ENCODE measurements at regions not wholly inside any gene's neighbourhood (a gene's known extent, or its start where the extent isn't known, plus 50 kb on each side); places are given as distances from the start of the nearest gene placed in this dataset.
"Not testable (repeated sequence)": the region's sequence is repeated elsewhere in the genome, so short reads cannot be mapped to it uniquely, and the experiment has no call there.

DNA sequence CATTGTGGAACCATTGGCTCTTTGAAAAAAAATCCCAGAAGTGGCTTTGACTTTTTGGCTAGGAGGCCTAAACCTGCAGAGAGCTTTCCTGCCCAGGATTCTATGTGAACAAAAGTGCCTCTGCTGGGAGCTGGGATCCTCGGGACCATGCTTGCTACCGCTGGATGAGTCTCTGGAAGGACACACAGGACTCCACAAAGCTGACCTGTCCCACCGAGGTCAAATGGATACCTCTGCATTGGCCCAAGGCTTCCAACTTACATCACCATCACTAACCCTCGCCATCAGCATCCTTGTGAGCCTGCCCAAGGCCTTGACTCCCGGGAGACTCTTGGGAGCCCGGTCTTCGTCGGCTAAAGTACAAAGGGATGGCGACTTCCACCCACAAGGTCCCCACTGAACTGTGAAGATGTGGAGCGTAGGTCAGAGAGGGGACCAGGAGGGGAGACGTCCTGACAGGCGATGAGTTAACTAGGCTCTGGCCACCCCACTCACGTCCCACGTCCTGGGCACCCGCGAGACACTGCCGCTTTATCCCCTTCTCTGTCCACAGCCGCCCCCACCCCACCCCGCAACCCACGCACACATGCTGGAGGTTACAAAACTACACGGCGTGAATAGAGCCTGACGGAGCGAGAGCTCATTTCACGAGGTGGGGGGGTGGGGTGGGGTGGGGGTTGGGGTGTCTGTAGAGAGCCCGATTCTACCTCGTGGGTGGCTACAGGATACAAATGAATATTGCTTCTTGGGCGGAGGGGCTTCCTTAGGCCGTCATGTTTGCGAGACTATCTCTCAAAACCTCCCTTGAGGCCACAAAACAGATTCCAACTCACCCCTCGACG is 3906.8 kb upstream of the OR11H1 start:
- H3K4me1 ChIP-seq (ENCODE audit: control insufficient read depth in 1 of 2, extremely low read depth in 1 of 2, insufficient read depth in 2 of 2, low read length in 2 of 2); H3K27me3 ChIP-seq (replicated peaks in 1 of 2; ENCODE audit: control insufficient read depth in 2 of 2, extremely low read depth in 1 of 2, insufficient read depth in 2 of 2, low read length in 1 of 2); H3K36me3 ChIP-seq (ENCODE audit: control insufficient read depth in 2 of 2, extremely low read depth in 1 of 2, insufficient read depth in 1 of 2, low read length in 1 of 2); H3K4me3 Mint-ChIP-seq; H3K4me3 ChIP-seq (ENCODE audit: control insufficient read depth in 1 of 2, extremely low read depth in 1 of 2, low read length in 1 of 2); H3K9me3 ChIP-seq; POLR2A ChIA-PET; H3K27ac ChIP-seq (ENCODE audit: low read length); H3K36me3 Mint-ChIP-seq; H3K4me1 Mint-ChIP-seq; ATAC-seq (replicated peaks in 1 of 4); DNase-seq; H3K27me3 Mint-ChIP-seq; CTCF ChIA-PET; H3K27ac Mint-ChIP-seq: not testable (repeated sequence)
- 81% methylated on average over 17 of the region's 32 CpGs for WGBS (ENCODE audit: insufficient coverage)
- H3K9me3 Mint-ChIP-seq: peaks cover 45 to 58% (median 55%) of the 10 kb centered on the region in 3 donors

DNA sequence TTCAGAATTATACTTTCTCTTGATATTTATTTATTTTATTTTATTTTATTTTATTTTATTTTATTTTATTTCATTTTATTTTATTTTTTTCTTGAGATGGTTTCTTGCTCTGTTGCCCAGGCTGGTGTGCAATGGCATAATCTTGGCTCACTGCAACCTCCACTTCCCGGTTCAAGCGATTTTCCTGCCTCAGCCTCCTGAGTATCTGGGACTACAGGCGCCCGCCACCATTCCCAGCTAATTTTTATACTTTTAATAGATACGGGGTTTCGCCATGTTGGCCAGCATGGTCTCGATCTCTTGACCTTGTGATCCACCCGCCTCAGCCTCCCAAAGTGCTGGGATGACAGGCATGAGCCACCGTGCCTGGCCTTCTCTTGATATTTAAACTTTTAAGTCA is 3905.2 kb upstream of the OR11H1 start:
- H3K4me3 ChIP-seq (ENCODE audit: control insufficient read depth in 1 of 2, extremely low read depth in 1 of 2, low read length in 1 of 2); H3K27me3 Mint-ChIP-seq; H3K27ac ChIP-seq (ENCODE audit: low read length); H3K4me1 ChIP-seq (ENCODE audit: control insufficient read depth in 1 of 2, extremely low read depth in 1 of 2, insufficient read depth in 2 of 2, low read length in 2 of 2); DNase-seq; H3K36me3 ChIP-seq (ENCODE audit: control insufficient read depth in 2 of 2, extremely low read depth in 1 of 2, insufficient read depth in 1 of 2, low read length in 1 of 2); H3K36me3 Mint-ChIP-seq; POLR2A ChIA-PET; ATAC-seq (replicated peaks in 1 of 4); H3K27ac Mint-ChIP-seq; CTCF ChIA-PET; H3K27me3 ChIP-seq (replicated peaks in 1 of 2; ENCODE audit: control insufficient read depth in 2 of 2, extremely low read depth in 1 of 2, insufficient read depth in 2 of 2, low read length in 1 of 2); H3K4me1 Mint-ChIP-seq; H3K4me3 Mint-ChIP-seq; H3K9me3 ChIP-seq: not testable (repeated sequence)
- peaks cover 34 to 48% (median 48%) of the 10 kb centered on the region in 3 donors for H3K9me3 Mint-ChIP-seq
- 90% methylated on average over 8 of the region's 9 CpGs for WGBS (ENCODE audit: insufficient coverage)

DNA sequence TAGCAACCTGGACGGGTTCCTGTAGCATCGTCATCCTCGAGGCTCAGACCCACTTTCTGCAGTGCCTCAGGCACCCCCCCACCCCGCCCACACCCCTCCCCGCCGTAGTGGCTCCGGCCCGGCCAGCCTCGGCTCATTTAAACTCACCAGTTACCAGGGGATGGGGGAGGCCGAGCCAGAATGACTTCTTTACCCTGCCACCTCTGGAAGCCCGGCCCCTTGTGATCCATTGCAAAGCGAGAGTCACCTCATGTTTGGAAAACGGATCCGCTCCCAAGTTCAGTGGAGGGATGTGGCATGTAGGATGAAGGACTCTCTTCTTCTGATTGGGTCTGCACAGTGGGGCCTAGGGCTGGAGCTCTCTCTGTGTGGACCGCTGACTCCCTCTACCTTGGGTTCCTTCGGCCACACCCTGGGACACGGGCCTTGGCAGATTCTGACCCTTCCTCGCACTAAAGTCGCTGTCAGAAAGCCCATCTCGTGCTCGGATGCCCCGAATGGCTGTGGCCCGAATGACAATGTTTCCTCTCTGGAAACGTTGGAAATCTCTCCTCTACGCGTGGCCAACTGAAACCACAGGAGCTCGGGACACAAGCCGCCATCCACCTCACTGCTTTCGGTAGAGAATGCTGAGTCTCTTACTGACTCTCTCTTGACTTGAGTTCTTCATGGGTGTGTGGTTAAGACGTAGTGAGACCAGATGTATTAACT is 3902.1 kb upstream of the OR11H1 start:
- H3K27ac ChIP-seq (ENCODE audit: low read length); H3K27ac Mint-ChIP-seq; CTCF ChIA-PET; POLR2A ChIA-PET; H3K4me1 ChIP-seq (ENCODE audit: control insufficient read depth in 1 of 2, extremely low read depth in 1 of 2, insufficient read depth in 2 of 2, low read length in 2 of 2); DNase-seq; H3K36me3 ChIP-seq (ENCODE audit: control insufficient read depth in 2 of 2, extremely low read depth in 1 of 2, insufficient read depth in 1 of 2, low read length in 1 of 2); H3K27me3 ChIP-seq (replicated peaks in 1 of 2; ENCODE audit: control insufficient read depth in 2 of 2, extremely low read depth in 1 of 2, insufficient read depth in 2 of 2, low read length in 1 of 2); H3K36me3 Mint-ChIP-seq; H3K4me3 Mint-ChIP-seq; H3K27me3 Mint-ChIP-seq; H3K4me1 Mint-ChIP-seq; H3K4me3 ChIP-seq (ENCODE audit: control insufficient read depth in 1 of 2, extremely low read depth in 1 of 2, low read length in 1 of 2); H3K9me3 ChIP-seq; ATAC-seq (replicated peaks in 1 of 4): not testable (repeated sequence)
- peaks cover 20 to 40% (median 39%) of the 10 kb centered on the region in 3 donors for H3K9me3 Mint-ChIP-seq
- 86% methylated on average over 30 of the region's 30 CpGs for WGBS (ENCODE audit: insufficient coverage)

DNA sequence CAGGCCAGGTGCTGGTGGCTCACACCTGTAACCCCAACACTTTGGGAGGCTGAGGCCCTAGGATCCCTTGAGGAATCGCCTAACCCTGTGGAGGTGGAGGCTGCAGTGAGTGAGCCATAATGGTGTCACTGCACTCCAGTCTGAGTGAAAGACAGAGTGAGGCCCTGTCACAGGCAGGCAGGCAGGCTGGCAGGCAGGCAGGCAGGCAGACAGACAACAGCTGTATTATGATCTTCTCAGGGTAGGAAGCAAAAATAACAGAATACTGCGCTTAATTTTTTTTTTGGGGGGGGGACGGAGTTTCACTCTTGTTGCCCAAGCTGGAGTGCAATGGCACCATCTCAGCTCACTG is 3901.6 kb upstream of the OR11H1 start:
- 94% methylated on average over 3 of the region's 3 CpGs for WGBS (ENCODE audit: insufficient coverage)
- no peaks in the 10 kb centered on the region for H3K36me3 Mint-ChIP-seq

DNA sequence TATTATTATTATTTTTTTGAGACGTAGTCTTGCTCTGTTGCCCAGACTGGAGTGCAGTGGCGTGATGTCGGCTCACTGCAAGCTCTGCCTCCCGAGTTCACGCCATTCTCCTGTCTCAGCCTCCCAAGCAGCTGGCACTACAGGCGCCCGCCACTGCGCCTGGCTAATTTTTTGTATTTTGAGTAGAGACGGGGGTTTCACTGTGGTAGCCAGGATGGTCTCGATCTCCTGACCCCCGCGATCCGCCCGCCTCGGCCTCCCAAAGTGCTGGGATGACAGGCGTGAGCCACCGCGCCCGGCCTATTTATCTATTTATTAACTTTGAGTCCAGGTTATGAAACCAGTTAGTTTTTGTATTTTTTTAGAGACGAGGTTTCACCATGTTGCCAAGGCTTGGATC is 3901.0 kb upstream of the OR11H1 start:
- ATAC-seq (replicated peaks in 1 of 4); H3K27me3 ChIP-seq (replicated peaks in 1 of 2; ENCODE audit: control insufficient read depth in 2 of 2, extremely low read depth in 1 of 2, insufficient read depth in 2 of 2, low read length in 1 of 2); DNase-seq; H3K27ac ChIP-seq (ENCODE audit: low read length); H3K36me3 Mint-ChIP-seq; H3K27ac Mint-ChIP-seq; H3K27me3 Mint-ChIP-seq; H3K9me3 ChIP-seq; POLR2A ChIA-PET; H3K36me3 ChIP-seq (ENCODE audit: control insufficient read depth in 2 of 2, extremely low read depth in 1 of 2, insufficient read depth in 1 of 2, low read length in 1 of 2); H3K4me1 ChIP-seq (ENCODE audit: control insufficient read depth in 1 of 2, extremely low read depth in 1 of 2, insufficient read depth in 2 of 2, low read length in 2 of 2); H3K4me1 Mint-ChIP-seq; H3K4me3 Mint-ChIP-seq; H3K4me3 ChIP-seq (ENCODE audit: control insufficient read depth in 1 of 2, extremely low read depth in 1 of 2, low read length in 1 of 2); CTCF ChIA-PET: not testable (repeated sequence)
- H3K9me3 Mint-ChIP-seq: peaks cover 20 to 40% (median 39%) of the 10 kb centered on the region in 3 donors
- 94% methylated on average over 20 of the region's 20 CpGs for WGBS (ENCODE audit: insufficient coverage)

More for the DNA sequence above, 3901.6 kb upstream of the OR11H1 start:
- ATAC-seq (replicated peaks in 1 of 4) (no peak), DNase-seq (no peak)
- no peaks in the 10 kb centered on the region for H3K27me3 Mint-ChIP-seq
- peaks cover 0 to 3% of the 10 kb centered on the region in 2 experiments for H3K27me3 ChIP-seq (replicated peaks in 1 of 2; ENCODE audit: control insufficient read depth in 2 of 2, extremely low read depth in 1 of 2, insufficient read depth in 2 of 2, low read length in 1 of 2)
- no peak overlapping the region for H3K27ac ChIP-seq (ENCODE audit: low read length)
- H3K9me3 ChIP-seq: no peaks in the 10 kb centered on the region
- no peak overlapping the region for H3K27ac Mint-ChIP-seq
- H3K4me1 ChIP-seq (ENCODE audit: control insufficient read depth in 1 of 2, extremely low read depth in 1 of 2, insufficient read depth in 2 of 2, low read length in 2 of 2): no peaks in the 10 kb centered on the region
- ChIA-PET POLR2A (no interaction called here), CTCF (no interaction called here)
- H3K4me1 Mint-ChIP-seq: no peaks in the 10 kb centered on the region
- H3K9me3 Mint-ChIP-seq: peaks cover 20 to 42% (median 40%) of the 10 kb centered on the region in 3 donors
- H3K36me3 ChIP-seq (ENCODE audit: control insufficient read depth in 2 of 2, extremely low read depth in 1 of 2, insufficient read depth in 1 of 2, low read length in 1 of 2): no peaks in the 10 kb centered on the region
- H3K4me3 ChIP-seq (ENCODE audit: control insufficient read depth in 1 of 2, extremely low read depth in 1 of 2, low read length in 1 of 2): no peak overlapping the region
- H3K4me3 Mint-ChIP-seq: no peak overlapping the region

DNA sequence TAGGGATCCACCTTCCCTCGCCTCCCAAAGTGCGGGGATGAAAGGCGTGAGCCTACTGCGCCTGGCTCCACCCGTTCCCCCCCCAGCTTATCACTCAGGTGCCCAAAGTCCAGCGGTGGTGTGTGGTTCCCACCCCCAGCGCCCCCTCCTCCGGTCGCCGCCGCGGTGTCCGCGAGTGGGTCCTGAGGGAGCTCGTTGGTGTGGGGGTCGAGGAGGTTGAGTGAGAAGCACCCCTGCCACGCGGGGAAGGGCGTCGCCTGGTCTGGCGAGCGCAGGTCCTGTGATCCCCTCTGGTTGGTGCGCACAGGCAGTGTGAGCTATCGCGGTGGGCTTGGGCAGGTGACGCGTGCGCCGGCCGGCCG is 3900.6 kb upstream of the OR11H1 start:
- H3K4me3 Mint-ChIP-seq: no peak overlapping the region
- Histone ChIP-seq H3K4me3 (ENCODE audit: control insufficient read depth in 1 of 2, extremely low read depth in 1 of 2, low read length in 1 of 2) (no peak overlapping the region), H3K4me1 (ENCODE audit: control insufficient read depth in 1 of 2, extremely low read depth in 1 of 2, insufficient read depth in 2 of 2, low read length in 2 of 2) (no peaks in the 10 kb centered on the region), H3K27ac (ENCODE audit: low read length) (no peak overlapping the region), H3K36me3 (ENCODE audit: control insufficient read depth in 2 of 2, extremely low read depth in 1 of 2, insufficient read depth in 1 of 2, low read length in 1 of 2) (no peaks in the 10 kb centered on the region), H3K27me3 (replicated peaks in 1 of 2; ENCODE audit: control insufficient read depth in 2 of 2, extremely low read depth in 1 of 2, insufficient read depth in 2 of 2, low read length in 1 of 2) (peaks cover 0 to 3% of the 10 kb centered on the region in 2 experiments), H3K9me3 (no peaks in the 10 kb centered on the region)
- H3K36me3 Mint-ChIP-seq: no peaks in the 10 kb centered on the region
- peaks cover 20 to 36% (median 36%) of the 10 kb centered on the region in 3 donors for H3K9me3 Mint-ChIP-seq
- no peaks in the 10 kb centered on the region for H3K27me3 Mint-ChIP-seq
- no peak overlapping the region for H3K27ac Mint-ChIP-seq
- WGBS (ENCODE audit: insufficient coverage): 88% methylated on average over 29 of the region's 31 CpGs
- DNase-seq (no peak), ATAC-seq (replicated peaks in 1 of 4) (no peak)
- no peaks in the 10 kb centered on the region for H3K4me1 Mint-ChIP-seq
- POLR2A ChIA-PET: no interaction called here
- CTCF ChIA-PET: no interaction called here

All from T-cell (primary cell).